ENCODE measurements at regions not wholly inside any gene's neighbourhood (a gene's known extent, or its start where the extent isn't known, plus 50 kb on each side); places are given as distances from the start of the nearest gene placed in this dataset.

DNA sequence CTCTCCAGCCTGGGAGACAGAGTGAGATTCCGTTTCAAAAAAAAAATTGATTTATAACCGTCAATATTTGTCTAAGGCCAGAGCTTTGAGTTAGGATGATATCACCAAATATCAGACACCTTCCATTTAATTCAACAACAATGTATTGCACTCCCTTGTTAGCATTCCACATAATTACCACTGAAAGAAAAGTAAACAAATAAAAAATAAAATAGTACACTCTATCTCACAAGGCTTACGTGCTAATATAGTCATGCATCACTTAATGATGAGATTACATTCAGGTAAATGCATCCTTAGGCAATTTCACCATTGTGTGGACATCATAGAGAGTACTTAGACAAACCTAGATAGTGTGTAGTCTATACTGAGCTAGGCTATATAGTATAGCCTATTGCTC lies 127.6 kb upstream of the RHOBTB1 start:
- no peak for DNase-seq (ENCODE audit: extremely low read depth, low read depth)
- TF ChIP-seq, protein P1, sequence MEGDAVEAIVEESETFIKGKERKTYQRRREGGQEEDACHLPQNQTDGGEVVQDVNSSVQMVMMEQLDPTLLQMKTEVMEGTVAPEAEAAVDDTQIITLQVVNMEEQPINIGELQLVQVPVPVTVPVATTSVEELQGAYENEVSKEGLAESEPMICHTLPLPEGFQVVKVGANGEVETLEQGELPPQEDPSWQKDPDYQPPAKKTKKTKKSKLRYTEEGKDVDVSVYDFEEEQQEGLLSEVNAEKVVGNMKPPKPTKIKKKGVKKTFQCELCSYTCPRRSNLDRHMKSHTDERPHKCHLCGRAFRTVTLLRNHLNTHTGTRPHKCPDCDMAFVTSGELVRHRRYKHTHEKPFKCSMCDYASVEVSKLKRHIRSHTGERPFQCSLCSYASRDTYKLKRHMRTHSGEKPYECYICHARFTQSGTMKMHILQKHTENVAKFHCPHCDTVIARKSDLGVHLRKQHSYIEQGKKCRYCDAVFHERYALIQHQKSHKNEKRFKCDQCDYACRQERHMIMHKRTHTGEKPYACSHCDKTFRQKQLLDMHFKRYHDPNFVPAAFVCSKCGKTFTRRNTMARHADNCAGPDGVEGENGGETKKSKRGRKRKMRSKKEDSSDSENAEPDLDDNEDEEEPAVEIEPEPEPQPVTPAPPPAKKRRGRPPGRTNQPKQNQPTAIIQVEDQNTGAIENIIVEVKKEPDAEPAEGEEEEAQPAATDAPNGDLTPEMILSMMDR (IDR thresholded peaks at IDR 0.05; ENCODE audit: low read depth, low read length), result no peak

DNA sequence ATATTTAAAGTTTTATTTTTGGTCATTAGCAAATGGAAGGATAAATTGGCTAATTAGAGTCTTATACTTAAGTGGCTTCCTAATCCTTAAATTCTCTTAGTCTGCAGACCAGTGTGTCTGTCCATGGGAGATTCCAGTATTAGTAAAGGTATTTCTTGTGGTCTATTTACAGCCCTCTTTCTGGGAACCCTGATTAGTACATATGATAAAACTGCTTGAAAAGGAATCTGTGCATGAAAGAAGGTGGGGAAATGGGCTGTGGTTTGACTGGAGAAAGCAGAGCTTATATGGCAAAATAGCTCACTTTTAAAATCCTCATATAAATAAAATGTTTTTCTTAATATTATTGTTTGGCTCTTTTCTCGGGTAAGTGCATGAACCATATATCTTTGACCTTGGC lies 124.5 kb upstream of the RHOBTB1 start:
- DNase-seq (ENCODE audit: extremely low read depth, low read depth), result no peak
- TF ChIP-seq, protein P1 (IDR thresholded peaks at IDR 0.05; ENCODE audit: low read depth, low read length), result no peak

DNA sequence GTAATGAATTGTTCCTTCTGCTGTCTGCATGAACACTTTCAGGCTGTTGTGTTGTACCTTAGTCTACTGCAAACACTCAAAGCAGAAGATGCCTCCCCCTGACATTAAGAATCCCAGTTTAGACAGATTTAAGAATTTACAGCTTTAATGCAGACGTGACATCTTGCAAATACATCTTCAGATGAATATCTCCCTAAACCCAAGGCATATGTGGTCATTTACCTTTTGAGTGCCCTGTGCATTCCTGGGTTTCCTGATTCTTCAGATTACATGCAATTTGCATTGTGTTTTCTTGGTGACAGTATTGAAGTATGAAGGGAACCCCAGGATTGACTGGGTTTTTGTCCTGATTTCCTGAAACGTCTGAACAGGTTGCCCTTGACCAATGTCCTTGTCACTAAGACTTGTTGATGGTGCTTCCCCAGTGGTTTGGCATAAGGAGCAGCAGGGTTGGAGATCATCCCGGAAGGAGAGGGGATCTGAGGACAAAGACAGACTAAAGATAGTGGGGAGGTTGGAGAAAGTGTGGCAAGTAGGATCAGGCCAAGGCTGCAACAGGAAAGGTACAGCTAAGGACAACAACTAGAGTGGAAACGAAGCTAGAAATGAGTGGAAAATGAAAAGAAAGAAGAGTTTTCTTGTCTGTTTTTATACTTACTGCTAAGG lies 123.8 kb upstream of the RHOBTB1 start:
- DNase-seq (ENCODE audit: extremely low read depth, low read depth), result no peak
- TF ChIP-seq, protein P1 (IDR thresholded peaks at IDR 0.05; ENCODE audit: low read depth, low read length), result no peak

DNA sequence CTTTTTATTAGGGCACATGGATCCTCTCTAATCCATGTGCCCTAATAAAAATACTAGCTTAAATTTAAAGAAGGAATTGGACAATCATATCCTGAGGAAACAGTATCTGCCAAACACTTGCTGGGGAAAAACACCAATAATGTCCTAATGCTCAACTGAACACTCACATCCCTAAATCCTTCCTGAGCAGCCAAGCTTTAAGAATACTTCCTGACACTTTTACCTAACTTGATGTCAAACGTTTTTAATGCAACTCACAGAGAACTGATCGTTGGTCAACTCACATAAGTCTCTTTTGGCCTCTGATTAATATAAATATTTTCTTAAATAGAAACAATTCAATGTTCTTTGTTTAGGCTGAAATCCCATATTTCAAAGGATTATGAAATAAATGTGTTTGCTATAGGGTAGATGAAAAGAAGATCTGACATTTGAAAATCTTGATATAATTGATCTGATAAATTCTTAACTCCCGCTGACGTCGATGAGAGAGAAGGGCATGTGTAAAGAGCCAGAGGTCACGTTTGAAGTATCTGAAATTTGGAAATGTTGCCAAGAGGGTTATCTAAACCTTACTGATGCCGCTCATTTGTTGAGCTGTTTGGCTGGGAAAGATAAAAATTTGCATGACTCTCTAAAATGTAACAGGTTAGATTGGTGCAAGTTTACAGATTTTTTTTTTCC lies 122.8 kb upstream of the RHOBTB1 start:
- DNase-seq (ENCODE audit: extremely low read depth, low read depth), result no peak
- TF ChIP-seq, protein P1 (IDR thresholded peaks at IDR 0.05; ENCODE audit: low read depth, low read length), result no peak

DNA sequence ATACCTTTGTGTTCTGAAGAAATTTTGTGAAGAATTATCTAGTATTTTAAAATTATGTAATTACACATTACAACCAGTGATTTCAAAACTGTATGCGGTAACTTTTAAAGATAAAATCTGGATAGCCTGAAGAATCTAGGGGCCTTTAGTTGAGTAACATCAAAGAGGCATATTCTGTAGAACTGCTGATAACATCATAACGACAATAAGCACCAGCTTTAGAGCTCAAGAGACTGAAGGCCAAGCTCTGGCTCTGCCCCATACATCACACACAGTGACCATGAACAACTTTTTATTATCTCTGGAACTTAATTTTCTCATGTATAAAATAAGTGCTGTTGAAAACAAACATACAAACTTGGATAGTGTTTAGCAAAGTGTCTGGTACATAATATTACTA lies 121.1 kb upstream of the RHOBTB1 start:
- no peak for DNase-seq (ENCODE audit: extremely low read depth, low read depth)
- TF ChIP-seq, protein P1 (IDR thresholded peaks at IDR 0.05; ENCODE audit: low read depth, low read length), result no peak

DNA sequence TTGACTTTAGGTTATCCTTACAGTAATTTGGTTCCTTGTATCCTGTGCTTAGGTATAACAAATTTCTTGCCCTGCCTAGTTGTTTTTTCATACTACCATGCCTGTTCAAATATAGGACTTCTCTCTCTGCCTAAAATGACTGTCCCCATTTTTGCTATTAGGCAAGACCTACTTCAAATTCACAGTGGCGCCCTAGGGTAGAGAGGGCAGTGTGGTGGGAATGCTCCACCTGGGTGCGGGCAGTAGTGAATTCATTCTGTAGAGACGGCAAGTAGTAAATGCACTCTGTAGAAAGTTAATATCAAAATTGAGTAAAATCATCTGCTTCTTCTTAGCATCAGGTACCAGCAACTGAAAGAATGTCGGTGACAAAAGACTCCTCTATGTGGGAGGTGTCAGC lies 120.4 kb upstream of the RHOBTB1 start:
- TF ChIP-seq, protein P1 (IDR thresholded peaks at IDR 0.05; ENCODE audit: low read depth, low read length), result no peak

DNA sequence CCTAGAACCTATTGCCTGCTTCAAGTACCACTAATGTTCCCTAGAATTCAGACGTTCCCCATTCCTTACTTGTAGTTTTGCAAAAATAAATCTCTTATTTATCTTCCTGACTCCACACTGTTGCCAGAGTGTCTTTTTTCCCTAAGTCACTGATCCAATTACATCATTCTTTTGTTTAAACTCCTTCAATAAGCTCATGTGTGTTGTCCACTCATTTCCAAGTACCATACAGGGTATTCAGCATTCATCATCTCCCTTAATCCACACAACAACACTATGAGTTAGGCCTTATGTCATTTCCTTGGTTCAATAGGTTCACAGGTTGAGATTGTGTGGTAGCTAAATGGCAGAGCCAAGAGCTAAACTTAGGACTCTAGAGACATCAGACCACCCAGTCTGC lies 119.9 kb upstream of the RHOBTB1 start:
- no peak for DNase-seq (ENCODE audit: extremely low read depth, low read depth)
- TF ChIP-seq, protein P1 (IDR thresholded peaks at IDR 0.05; ENCODE audit: low read depth, low read length), result no peak

More for the DNA sequence above, 120.4 kb upstream of the RHOBTB1 start:
- DNase-seq (ENCODE audit: extremely low read depth, low read depth), result no peak
